ENCODE measurements at regions not wholly inside any gene's neighbourhood (a gene's known extent, or its start where the extent isn't known, plus 50 kb on each side); places are given as distances from the start of the nearest gene placed in this dataset.
"Not testable (repeated sequence)": the region's sequence is repeated elsewhere in the genome, so short reads cannot be mapped to it uniquely, and the experiment has no call there.

GRCh38 chr20:50359607-50360217 lies 150.5 kb upstream of the PTPN1 start:
- DNase-seq (ENCODE audit: low read depth in 3 of 3), result no peak

- no peak for DNase-seq (ENCODE audit: low read depth in 3 of 3)
Measured at GRCh38 chr20:50360218-50360672, 149.9 kb upstream of the PTPN1 start.

DNA sequence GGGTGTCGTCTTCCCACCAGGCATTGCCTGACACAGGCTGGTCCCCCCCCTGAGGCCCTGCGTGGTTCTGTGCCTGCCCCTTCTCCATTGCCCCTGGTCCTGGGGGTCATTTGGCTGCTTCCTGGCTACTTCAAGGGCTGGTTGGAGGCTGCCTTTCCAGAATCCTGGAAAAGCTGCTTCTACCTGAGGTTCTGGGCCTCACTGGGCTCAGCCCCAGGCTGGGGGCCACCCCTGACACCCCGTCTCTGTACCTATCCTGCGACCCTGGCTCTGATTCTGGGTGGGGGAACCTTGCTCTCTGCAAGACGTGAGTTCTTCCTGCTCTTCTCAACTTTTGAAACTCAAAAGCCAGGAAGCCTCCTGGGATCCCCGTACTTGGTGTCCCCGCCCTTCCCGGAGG lies 149.3 kb upstream of the PTPN1 start:
- DNase-seq (ENCODE audit: low read depth in 3 of 3), result no peak

DNA sequence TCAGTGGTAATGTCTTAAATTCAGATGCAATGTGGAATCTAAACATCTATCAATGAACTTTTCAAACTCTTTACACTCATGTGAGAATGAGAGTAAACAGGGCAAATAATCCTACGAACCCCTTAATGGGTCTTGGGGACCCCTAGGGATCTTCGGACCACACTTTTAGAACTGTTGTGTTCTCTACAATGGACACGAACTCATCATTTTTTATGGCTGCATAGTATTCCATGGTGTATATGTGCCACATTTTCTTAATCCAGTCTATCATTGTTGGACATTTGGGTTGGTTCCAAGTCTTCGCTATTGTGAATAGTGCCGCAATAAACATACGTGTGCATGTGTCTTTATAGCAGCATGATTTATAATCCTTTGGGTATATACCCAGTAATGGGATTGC lies 148.0 kb upstream of the PTPN1 start:
- not testable (repeated sequence) for DNase-seq (ENCODE audit: low read depth in 3 of 3)

DNA sequence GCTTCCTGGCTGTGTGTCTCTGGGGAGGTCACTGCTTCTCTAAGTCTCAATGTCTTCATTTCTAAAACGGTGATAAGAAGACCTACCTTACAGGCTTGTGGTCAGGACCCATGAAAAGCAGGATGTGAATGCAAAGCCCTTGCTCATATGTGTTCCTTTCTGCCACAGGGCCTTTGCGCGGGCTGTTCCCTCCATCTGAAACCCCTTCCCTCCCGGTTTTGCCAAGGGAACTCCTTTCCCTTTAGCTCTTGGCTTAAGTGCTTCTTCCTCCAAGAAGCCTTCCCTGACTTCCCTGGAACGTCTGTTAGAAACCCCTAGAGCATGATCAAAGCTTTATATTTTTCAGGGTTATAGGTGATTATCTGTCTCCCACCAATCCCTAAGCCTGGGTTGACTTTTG lies 147.2 kb upstream of the PTPN1 start:
- no peak for DNase-seq (ENCODE audit: low read depth in 3 of 3)

- DNase-seq (ENCODE audit: low read depth in 3 of 3), result no peak
Measured at GRCh38 chr20:50363479-50363878, 146.7 kb upstream of the PTPN1 start.

DNA sequence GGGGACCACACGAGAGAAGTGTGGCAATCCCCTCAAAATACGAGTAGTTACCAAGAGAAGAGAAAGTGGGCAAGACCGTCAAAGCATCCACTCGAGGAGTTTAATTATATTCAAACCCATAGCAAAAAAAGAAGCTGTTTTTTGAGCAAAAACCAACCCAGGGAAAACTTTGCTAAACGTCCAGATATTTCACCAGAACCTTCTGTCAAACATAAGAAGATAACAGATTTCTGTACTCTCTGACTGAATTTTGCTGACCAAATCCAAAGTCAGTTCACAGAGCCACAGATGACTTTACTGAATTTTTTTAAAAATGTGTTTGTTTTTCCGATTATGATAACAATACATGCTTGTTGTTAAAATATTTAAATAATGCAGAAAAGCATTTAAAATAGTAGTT lies 145.6 kb upstream of the PTPN1 start:
- DNase-seq (ENCODE audit: low read depth in 3 of 3), result no peak

GRCh38 chr20:50366270-50367103 lies 143.7 kb upstream of the PTPN1 start:
- no peak for DNase-seq (ENCODE audit: low read depth in 3 of 3)

DNA sequence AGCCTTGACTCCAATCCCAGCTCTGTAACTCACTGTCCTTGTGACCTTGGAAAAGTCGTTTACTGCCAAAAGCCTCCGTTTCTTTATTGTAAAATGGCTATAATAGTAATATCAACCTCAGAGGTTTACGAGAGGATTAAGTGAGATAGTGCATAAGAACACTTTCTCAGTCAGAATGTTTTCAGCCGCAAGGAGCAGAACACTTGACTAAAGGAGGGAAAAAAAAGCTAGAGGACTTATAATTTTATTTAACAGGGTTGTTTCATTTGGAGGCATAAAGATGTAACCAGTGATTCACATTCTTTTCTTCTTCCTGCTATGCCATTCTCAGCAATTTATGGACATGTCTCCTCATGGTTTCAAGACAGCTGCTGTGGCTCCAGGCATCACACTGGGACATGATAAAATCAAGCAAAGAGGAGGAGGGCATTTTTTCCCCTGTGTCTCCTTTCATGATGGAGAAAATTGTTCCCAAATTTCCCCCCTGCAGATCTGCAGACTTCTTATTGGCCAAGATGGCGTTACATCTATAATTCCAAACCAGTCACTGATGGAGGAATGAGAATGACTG lies 143.0 kb upstream of the PTPN1 start:
- DNase-seq (ENCODE audit: low read depth in 3 of 3), result no peak

GRCh38 chr20:50367739-50368375 lies 142.3 kb upstream of the PTPN1 start:
- no peak for DNase-seq (ENCODE audit: low read depth in 3 of 3)

- DNase-seq (ENCODE audit: low read depth in 3 of 3), result no peak
Measured at GRCh38 chr20:50368386-50368785, 141.8 kb upstream of the PTPN1 start.

- no peak for DNase-seq (ENCODE audit: low read depth in 3 of 3)
Measured at GRCh38 chr20:50368813-50369224, 141.4 kb upstream of the PTPN1 start.

GRCh38 chr20:50369225-50370035 lies 140.8 kb upstream of the PTPN1 start:
- DNase-seq (ENCODE audit: low read depth in 3 of 3), result no peak

- DNase-seq (ENCODE audit: low read depth in 3 of 3), result no peak
Measured at GRCh38 chr20:50370036-50370566, 140.1 kb upstream of the PTPN1 start.

DNA sequence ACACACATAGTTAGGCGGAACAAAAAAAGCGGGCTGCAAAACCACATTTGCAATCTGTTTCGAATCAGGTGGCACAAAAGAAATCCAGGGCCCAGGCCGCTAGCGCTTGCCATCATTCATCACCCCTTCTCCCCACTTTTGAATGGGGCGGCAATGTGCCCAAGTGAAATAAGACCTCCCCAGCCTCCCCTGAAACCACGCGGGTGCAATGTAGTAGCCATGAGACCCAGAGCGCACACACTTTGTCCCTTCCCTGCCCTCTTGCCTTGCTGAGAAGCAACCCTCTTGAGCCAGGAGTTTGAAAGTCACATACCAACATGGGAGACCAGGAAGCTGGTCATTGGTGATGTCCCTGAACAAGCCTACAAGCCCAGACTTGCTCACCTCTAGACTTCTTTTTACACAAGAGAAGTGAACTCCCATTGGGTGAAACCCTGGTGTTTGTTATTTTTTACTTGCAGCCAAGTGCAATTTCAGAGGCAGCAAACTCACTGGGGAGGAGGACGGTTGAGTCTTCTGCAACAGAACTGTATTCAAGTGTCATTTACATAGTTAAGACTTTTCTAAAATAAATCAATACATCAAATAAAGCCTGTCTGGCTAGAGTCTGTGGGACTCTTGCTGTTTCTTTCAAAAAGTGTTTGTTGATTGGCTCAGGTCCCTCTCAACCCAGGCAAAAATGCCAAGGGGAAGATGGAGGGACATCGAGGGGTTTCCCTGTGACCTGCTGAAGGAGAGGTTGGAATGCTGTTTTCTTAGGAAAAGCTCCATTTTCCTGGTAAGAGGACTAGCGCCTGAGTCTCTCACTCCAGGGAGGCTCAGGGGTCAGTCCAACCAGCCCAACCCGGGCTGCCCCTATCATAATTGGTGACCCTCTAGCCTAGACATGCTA lies 138.1 kb upstream of the PTPN1 start:
- no peak for DNase-seq (ENCODE audit: low read depth in 3 of 3)

GRCh38 chr20:50372770-50373088 lies 137.5 kb upstream of the PTPN1 start:
- no peak for DNase-seq (ENCODE audit: low read depth in 3 of 3)

DNA sequence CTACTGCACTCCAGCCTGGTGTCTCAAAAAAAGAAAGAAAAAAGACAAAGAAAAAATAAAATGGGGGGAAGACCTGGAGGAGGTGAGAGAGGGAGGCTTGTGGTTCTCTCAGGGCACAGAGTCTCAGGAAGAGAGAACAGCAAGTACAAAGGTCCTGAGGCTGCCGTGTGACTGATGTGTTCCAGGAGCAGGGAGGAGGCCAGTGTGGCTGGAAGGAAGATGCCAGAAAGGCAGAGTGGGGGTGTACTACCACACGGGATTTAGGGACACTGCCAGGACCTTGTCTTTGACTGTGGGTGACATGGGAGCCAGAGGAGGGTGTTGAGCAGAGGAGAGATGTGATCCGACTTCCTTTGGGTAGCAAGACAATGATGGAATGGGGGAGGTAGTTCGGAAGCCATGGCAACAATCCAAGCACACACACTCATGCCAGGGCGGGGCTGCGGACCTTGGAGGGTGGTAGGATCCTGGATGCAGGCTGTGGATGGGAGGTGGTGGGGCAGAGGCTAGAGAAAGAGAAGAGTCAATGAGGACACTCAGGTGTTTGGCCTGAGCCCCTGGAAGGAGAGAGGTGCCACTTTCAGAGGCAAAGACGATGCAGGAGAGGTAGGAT lies 136.4 kb upstream of the PTPN1 start:
- no peak for DNase-seq (ENCODE audit: low read depth in 3 of 3)

DNA sequence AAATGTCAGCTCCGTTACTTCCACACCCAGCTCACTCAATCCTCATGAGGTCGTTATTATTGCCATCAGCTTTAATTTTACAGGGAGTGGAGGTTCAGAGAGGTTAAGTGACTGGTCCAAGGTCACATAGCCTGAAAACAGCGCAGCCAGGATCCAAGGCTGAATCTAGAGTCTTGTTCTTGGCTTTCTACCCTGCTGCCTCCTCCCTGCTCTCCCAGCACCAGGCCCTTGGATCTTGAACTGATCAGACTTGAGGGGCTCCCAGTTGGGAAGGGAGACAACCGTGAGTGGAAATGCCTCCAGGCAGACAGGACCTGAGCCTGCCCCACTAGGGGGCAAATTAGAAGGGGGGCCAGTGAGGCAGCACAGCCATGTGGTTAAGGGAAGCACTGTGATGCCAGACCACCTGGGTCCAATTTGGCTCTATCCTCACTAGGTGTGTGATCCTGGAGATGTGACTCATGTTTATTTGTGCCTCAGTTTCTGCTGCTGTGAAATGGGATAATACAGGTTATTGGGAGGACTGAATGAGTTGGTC lies 135.6 kb upstream of the PTPN1 start:
- DNase-seq (ENCODE audit: low read depth in 3 of 3), result no peak

GRCh38 chr20:50376179-50376887 lies 133.8 kb upstream of the PTPN1 start:
- no peak for DNase-seq (ENCODE audit: low read depth in 3 of 3)
